ENCODE measurements at regions not wholly inside any gene's neighbourhood (a gene's known extent, or its start where the extent isn't known, plus 50 kb on each side); places are given as distances from the start of the nearest gene placed in this dataset.

DNA sequence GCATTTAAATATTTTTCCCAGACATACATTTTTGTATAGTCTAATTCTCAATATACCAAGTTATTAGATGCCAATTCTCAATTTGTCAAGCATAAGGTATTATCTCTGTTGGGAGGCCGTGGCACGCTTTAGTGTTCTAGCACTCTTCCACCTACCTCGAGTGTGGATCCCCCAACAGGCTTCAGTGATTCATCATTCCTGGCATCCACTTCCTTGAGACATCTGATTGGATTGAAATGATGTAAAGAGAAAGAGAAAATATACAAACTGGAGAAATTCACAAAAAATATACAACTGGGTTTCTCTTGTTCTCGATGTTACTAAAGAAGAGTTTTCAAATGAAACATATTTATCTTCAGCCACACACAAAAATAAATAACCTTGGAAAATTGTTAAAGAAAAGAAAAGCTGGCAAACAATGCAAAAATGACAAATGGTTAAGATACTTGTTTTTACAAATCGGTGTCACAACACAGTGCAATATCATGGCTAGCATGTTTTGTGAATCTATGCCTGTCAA lies 218.0 kb upstream of the CDIN1 start:
- no TSS peak for BruUV-seq (replicated peaks)
- no peaks in the 10 kb centered on the region for H3K4me1 ChIP-seq (ENCODE audit: control insufficient read depth, insufficient read depth, low read length)
- TF ChIP-seq, protein P1, sequence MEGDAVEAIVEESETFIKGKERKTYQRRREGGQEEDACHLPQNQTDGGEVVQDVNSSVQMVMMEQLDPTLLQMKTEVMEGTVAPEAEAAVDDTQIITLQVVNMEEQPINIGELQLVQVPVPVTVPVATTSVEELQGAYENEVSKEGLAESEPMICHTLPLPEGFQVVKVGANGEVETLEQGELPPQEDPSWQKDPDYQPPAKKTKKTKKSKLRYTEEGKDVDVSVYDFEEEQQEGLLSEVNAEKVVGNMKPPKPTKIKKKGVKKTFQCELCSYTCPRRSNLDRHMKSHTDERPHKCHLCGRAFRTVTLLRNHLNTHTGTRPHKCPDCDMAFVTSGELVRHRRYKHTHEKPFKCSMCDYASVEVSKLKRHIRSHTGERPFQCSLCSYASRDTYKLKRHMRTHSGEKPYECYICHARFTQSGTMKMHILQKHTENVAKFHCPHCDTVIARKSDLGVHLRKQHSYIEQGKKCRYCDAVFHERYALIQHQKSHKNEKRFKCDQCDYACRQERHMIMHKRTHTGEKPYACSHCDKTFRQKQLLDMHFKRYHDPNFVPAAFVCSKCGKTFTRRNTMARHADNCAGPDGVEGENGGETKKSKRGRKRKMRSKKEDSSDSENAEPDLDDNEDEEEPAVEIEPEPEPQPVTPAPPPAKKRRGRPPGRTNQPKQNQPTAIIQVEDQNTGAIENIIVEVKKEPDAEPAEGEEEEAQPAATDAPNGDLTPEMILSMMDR (IDR thresholded peaks at IDR 0.05): no peak
- TF ChIP-seq TCF7L2 (IDR thresholded peaks at IDR 0.05; ENCODE audit: low read depth, low read length): no peak
- TF ChIP-seq, protein P2, sequence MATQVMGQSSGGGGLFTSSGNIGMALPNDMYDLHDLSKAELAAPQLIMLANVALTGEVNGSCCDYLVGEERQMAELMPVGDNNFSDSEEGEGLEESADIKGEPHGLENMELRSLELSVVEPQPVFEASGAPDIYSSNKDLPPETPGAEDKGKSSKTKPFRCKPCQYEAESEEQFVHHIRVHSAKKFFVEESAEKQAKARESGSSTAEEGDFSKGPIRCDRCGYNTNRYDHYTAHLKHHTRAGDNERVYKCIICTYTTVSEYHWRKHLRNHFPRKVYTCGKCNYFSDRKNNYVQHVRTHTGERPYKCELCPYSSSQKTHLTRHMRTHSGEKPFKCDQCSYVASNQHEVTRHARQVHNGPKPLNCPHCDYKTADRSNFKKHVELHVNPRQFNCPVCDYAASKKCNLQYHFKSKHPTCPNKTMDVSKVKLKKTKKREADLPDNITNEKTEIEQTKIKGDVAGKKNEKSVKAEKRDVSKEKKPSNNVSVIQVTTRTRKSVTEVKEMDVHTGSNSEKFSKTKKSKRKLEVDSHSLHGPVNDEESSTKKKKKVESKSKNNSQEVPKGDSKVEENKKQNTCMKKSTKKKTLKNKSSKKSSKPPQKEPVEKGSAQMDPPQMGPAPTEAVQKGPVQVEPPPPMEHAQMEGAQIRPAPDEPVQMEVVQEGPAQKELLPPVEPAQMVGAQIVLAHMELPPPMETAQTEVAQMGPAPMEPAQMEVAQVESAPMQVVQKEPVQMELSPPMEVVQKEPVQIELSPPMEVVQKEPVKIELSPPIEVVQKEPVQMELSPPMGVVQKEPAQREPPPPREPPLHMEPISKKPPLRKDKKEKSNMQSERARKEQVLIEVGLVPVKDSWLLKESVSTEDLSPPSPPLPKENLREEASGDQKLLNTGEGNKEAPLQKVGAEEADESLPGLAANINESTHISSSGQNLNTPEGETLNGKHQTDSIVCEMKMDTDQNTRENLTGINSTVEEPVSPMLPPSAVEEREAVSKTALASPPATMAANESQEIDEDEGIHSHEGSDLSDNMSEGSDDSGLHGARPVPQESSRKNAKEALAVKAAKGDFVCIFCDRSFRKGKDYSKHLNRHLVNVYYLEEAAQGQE (IDR thresholded peaks at IDR 0.05; ENCODE audit: insufficient read depth in 1 of 2, low read depth in 2 of 2, low read length in 1 of 2): no peak
- no peak for TF ChIP-seq SIN3A (IDR thresholded peaks at IDR 0.05; ENCODE audit: borderline replicate concordance, insufficient read depth, low read depth, low read length)
- no peak for TF ChIP-seq POLR2AphosphoS5 (IDR thresholded peaks at IDR 0.05; ENCODE audit: low read depth, low read length)
- ChIA-PET POLR2A (no interaction called here), CTCF (no interaction called here)
- in situ Hi-C loops (cut with HindIII; ENCODE audit: low pct_unique_long_range_greater_than_20kb, low sequenced_read_pairs): no loop called here
- no peak for ATAC-seq
- no peaks in the 10 kb centered on the region for H3K36me3 ChIP-seq (ENCODE audit: control insufficient read depth, insufficient read depth, low read length)
- DNase-seq (ENCODE audit: low read depth, low spot score): no peak
- no peaks in the 10 kb centered on the region for H3K9me3 ChIP-seq (ENCODE audit: control insufficient read depth, insufficient read depth, low read depth, low read length)
- intact Hi-C loops (cut with micrococcal nuclease; ENCODE audit: unreplicated experiment): no loop called here
- no peaks in the 10 kb centered on the region for H3K27me3 ChIP-seq (ENCODE audit: control insufficient read depth, insufficient read depth, low read length)
- H3K27ac ChIP-seq (ENCODE audit: low read length): no peak overlapping the region
- no peak overlapping the region for H3K4me3 ChIP-seq (ENCODE audit: low read depth in 2 of 2, low read length in 2 of 2)

DNA sequence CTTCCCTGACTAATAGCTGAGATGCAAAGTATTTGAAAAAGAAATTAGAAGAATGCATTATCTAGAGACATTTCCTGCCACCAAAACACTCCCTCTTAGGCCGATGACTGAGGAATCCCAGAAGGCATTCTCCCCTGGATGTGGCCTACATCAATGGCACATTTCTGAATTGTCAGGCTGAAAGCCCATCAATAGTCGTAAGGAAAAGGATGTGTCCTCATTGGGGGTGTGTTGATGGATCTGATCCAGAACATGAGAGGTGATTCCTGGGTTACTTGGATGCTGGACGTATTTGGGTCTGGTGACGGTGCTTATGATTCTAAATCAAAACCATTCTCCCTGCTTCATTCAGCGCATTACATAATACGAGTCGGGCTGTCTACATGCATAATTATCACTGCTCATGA lies 216.9 kb upstream of the CDIN1 start:
- DNase-seq (ENCODE audit: low read depth, low spot score) (no peak), ATAC-seq (no peak)
- POLR2A ChIA-PET: no interaction called here
- BruUV-seq (replicated peaks): no TSS peak
- TF ChIP-seq, protein P1 (IDR thresholded peaks at IDR 0.05): no peak
- TF ChIP-seq SIN3A (IDR thresholded peaks at IDR 0.05; ENCODE audit: borderline replicate concordance, insufficient read depth, low read depth, low read length) (no peak), POLR2AphosphoS5 (IDR thresholded peaks at IDR 0.05; ENCODE audit: low read depth, low read length) (no peak), TCF7L2 (IDR thresholded peaks at IDR 0.05; ENCODE audit: low read depth, low read length) (no peak)
- TF ChIP-seq, protein P2 (IDR thresholded peaks at IDR 0.05; ENCODE audit: insufficient read depth in 1 of 2, low read depth in 2 of 2, low read length in 1 of 2): no peak
- intact Hi-C loops (cut with micrococcal nuclease; ENCODE audit: unreplicated experiment): no loop called here
- no peak overlapping the region for H3K27ac ChIP-seq (ENCODE audit: low read length)
- H3K4me1 ChIP-seq (ENCODE audit: control insufficient read depth, insufficient read depth, low read length): no peaks in the 10 kb centered on the region
- H3K36me3 ChIP-seq (ENCODE audit: control insufficient read depth, insufficient read depth, low read length): no peaks in the 10 kb centered on the region
- no peaks in the 10 kb centered on the region for H3K9me3 ChIP-seq (ENCODE audit: control insufficient read depth, insufficient read depth, low read depth, low read length)
- in situ Hi-C loops (cut with HindIII; ENCODE audit: low pct_unique_long_range_greater_than_20kb, low sequenced_read_pairs): no loop called here
- no peak overlapping the region for H3K4me3 ChIP-seq (ENCODE audit: low read depth in 2 of 2, low read length in 2 of 2)
- H3K27me3 ChIP-seq (ENCODE audit: control insufficient read depth, insufficient read depth, low read length): no peaks in the 10 kb centered on the region
- CTCF ChIA-PET: no interaction called here

Measured in Panc1 (cell line).